ENCODE measurements at regions not wholly inside any gene's neighbourhood (a gene's known extent, or its start where the extent isn't known, plus 50 kb on each side); places are given as distances from the start of the nearest gene placed in this dataset.

- DNase-seq (ENCODE audit: low read depth), result no peak
Measured at GRCh38 chr3:80492162-80492561, 724.4 kb upstream of the ROBO1 start.

DNA sequence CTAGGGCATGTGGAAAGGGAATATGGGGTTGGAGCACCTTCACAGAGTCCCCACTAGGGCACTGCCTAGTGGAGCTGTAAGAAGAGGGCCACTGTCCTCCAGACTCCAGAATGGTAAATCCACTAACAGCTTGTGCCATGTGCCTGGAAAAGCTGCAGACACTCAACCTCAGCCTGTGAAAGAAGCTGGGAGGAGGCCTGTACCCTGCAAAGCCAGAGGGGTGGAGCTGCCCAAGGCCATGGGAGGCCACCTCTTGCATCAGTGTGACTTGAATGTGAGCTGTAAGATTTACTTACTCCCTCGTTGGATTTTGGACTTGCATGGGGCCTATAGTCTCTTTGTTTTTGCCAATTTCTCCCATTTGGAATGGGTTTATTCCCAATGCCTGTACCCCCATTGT lies 705.2 kb upstream of the ROBO1 start:
- no peak for DNase-seq (ENCODE audit: low read depth)

- no peak for DNase-seq (ENCODE audit: low read depth)
Measured at GRCh38 chr3:80472459-80472858, 704.7 kb upstream of the ROBO1 start.

GRCh38 chr3:80470433-80470832 lies 702.6 kb upstream of the ROBO1 start:
- DNase-seq (ENCODE audit: low read depth), result no peak

DNA sequence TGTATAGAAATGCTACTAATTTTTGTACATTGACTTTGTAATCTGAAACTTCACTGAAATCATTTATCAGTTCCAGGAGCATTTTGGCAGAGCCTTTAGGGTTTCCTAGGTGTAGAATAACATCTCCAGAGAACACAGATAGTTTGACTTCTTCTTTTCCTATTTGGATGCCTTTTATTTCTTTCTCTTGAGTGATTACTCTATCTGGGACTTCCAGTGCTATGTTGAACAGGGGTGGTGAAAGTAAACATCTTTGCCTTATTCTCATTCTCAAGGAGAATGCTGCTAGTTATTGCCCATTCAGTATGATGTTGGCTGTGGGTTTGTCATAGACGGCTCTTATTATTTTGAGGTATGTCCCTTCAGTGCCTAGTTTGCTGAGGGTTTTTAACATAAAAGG lies 697.9 kb upstream of the ROBO1 start:
- DNase-seq (ENCODE audit: low read depth), result no peak

DNA sequence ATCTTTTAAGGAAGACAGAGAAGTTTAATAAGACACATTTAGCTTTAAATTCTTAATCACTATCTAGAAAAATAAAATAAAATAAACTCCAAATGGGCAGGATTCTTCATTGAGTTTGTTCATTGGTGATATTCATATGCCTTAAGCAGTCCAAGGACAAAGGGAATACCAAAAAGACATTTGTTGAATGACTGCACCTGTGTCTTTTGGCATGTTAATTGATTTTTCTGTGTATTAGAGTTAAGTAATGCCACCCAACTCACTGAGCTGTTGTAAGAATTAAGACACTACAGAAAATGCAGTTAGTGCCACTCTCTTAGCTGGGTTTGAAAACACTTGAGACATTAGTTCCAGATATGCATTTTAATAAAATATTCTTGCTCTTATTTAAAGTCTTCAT lies 683.6 kb upstream of the ROBO1 start:
- DNase-seq (ENCODE audit: low read depth), result no peak

- no peak for DNase-seq (ENCODE audit: low read depth)
Measured at GRCh38 chr3:80445641-80446040, 677.8 kb upstream of the ROBO1 start.

GRCh38 chr3:80445053-80445452 lies 677.3 kb upstream of the ROBO1 start:
- no peak for DNase-seq (ENCODE audit: low read depth)

DNA sequence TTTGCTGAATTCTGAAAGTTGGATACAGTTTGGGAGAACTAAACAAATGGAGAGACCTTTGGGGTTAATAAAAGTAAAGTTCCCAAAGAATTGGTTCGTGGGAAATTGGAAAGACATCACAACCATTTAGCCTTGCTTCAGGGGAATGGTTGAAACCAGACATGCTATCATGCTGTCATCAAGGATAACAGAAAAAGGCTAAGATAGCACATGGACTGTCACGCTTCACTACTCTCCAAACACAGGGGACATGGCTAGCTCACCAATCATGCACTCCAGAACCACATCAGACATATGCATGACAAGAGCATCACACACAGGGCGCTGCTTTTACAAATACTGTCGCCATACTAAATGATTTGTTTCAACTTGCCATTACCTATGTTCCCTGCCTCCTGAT lies 671.7 kb upstream of the ROBO1 start:
- no peak for DNase-seq (ENCODE audit: low read depth)

- no peak for DNase-seq (ENCODE audit: low read depth)
Measured at GRCh38 chr3:80434366-80434765, 666.6 kb upstream of the ROBO1 start.

DNA sequence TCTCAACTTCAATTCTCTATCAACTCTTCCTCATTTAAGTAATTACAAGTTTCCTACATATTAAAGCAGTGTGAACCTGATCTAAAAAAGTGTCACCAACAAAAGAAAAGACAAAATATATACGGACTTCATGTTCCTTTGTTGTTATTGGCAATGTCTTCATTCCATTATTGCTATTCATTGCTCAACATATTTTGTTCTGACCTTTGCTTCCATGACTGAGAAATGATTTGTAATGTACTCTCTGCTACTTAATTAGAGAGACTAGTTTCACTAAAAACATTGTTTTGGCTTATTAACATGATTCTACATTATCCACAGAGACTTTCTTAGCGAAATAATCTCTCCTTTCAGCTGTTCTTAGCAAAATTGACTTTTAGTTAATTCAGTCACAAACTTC lies 657.2 kb upstream of the ROBO1 start:
- no peak for DNase-seq (ENCODE audit: low read depth)

GRCh38 chr3:80408030-80408721 lies 640.4 kb upstream of the ROBO1 start:
- DNase-seq (ENCODE audit: low read depth), result no peak

GRCh38 chr3:80405618-80406017 lies 637.8 kb upstream of the ROBO1 start:
- DNase-seq (ENCODE audit: low read depth), result no peak

DNA sequence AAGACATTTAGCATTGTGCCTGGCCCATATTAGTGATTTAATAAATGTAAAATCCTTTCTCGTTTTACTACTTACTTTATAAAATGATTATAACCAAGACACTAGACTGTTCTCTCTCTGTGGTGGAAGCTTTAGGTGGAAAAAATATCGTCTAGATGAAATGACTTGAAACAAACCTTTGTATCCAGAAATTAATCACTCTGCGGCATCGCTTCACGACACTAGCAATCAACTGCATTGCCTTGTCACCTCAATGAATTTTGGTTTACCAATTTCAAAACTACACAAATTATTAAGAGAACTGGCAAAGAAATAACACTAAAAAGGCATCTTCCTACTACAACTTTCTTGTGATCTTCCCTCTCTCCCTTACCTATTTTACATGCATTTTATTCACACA lies 627.2 kb upstream of the ROBO1 start:
- no peak for DNase-seq (ENCODE audit: low read depth)

GRCh38 chr3:80391573-80391972 lies 623.8 kb upstream of the ROBO1 start:
- DNase-seq (ENCODE audit: low read depth), result no peak

GRCh38 chr3:80384811-80385210 lies 617.0 kb upstream of the ROBO1 start:
- DNase-seq (ENCODE audit: low read depth), result no peak

GRCh38 chr3:80374423-80374822 lies 606.6 kb upstream of the ROBO1 start:
- DNase-seq (ENCODE audit: low read depth), result no peak

GRCh38 chr3:80368616-80369015 lies 600.8 kb upstream of the ROBO1 start:
- no peak for DNase-seq (ENCODE audit: low read depth)

DNA sequence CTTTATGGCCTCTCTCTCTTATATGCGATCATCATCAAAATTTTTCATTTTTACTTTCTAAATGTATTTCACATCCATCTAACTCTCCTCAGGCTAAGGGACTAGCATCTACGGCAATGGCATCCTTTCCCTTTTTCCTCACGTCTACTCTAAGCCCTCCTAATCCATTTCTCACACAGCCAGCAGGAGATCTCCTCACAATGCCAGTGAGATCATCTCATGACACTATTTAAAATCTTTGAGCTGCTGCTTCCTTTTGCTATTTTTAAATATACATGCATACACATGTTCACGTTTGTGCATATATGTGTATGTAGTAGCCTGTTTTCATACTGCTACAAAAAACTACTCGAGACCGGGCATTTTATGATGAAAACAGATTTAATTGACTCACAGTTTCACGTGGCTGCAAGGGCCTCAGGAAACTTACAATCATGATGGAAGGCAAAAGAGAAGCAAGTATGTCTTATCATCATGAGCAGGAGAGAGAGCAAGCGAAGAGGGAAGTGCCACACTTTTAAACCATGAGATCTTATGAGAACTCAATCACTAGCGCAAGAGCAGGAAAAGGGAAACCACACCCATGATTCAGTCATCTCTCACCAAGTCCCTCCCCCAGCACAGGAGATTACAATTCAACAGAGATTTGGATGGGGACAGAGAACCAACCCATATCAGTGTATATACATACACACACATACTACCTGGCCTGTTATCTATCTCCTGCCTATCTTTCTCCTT lies 599.2 kb upstream of the ROBO1 start:
- no peak for DNase-seq (ENCODE audit: low read depth)

DNA sequence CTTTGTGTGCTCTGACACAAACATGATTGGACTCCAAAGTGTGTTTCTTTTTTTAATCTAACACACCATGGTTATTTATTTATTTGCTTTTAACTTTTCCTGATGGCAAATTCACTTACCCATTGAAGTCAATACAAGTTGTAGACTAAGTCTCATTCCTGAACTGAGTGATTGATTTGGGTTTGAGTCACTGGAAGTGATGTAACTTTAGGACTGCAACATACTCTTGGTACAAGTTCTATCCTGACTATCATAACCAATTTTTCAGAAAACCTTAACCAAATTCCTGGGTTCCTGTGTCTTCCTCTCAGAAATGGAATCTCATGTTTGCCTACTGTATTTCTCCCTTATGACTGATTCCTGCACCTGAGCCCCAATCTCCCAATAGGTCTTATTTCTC lies 590.0 kb upstream of the ROBO1 start:
- DNase-seq (ENCODE audit: low read depth), result no peak

DNA sequence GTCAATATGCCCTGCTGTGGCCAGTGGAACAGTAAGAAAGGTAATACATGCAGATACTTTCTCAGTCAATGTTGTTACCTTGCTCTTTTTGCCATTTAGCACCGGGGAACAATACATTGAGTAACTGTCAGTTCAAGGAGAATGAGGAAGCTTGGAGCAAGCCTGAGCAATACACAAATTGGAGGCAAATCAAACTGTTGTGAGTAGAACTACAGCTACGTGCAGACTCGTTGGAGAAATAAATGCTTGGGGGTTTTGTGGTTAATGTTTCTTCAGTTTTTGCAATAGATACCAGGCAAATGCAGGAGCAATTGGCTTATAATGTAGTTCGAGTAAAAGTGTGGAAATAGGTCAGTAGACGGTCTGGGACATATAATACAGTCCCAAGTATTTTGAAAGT lies 587.3 kb upstream of the ROBO1 start:
- DNase-seq (ENCODE audit: low read depth), result no peak

DNA sequence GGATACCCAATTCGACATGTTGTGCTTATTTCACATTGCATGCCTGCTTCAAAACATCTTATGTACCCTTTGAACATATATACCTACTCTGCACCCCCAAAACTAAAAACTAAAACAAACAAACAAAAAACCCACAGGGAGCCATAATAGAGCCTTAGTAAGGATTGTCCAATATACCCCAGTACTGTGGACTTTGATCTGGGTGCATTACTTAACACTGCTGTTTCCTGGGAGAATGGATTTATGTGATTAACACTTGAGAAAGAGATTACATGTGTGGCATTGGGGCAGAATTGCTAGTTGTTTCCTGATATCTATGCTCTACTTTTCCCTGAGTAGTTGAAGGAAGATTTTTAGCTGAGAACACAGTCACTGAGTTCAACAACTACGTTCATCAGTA lies 583.4 kb upstream of the ROBO1 start:
- DNase-seq (ENCODE audit: low read depth), result no peak

DNA sequence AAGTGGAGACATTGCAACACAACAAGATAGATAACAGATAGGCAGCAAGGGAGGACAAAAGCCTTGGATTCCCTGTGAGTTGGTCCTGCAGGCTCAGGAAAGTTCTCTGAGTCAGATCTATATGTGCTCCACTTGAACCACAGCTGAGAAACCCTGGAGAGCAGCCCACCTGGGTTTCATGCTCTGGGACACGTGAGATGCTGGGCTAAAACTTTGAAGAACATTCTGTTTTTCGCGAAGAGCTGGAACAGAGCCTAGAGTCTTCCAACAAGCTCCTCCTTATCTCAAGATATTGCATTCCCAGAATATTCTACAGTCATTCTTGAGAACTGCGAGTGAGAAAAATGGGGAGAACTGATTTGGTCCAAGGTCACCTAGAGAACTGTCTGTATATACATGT lies 583.0 kb upstream of the ROBO1 start:
- no peak for DNase-seq (ENCODE audit: low read depth)

GRCh38 chr3:80338366-80338765 lies 570.6 kb upstream of the ROBO1 start:
- no peak for DNase-seq (ENCODE audit: low read depth)

Data from amniotic epithelial cell (primary cell).